HG02623 (cell line): ENCODE measurements at regions not wholly inside any gene's neighbourhood (a gene's known extent, or its start where the extent isn't known, plus 50 kb on each side); places are given as distances from the start of the nearest gene placed in this dataset.
"Not testable (repeated sequence)": the region's sequence is repeated elsewhere in the genome, so short reads cannot be mapped to it uniquely, and the experiment has no call there.

Experiments
- ATAC-seq: cut with Tn5 transposase; IDR thresholded peaks from one replicate; pipeline ENCODE4 v1.9.1; 2021; ENCODE audit warnings: moderate library complexity; ENCODE audit not compliant: unreplicated experiment

- not testable (repeated sequence) for ATAC-seq
These were observed 357.3 kb upstream of the WSB1 start for GRCh38 chr17:26936645-26937044.

- not testable (repeated sequence) for ATAC-seq
These were observed 356.1 kb upstream of the WSB1 start for GRCh38 chr17:26937750-26938322.

DNA sequence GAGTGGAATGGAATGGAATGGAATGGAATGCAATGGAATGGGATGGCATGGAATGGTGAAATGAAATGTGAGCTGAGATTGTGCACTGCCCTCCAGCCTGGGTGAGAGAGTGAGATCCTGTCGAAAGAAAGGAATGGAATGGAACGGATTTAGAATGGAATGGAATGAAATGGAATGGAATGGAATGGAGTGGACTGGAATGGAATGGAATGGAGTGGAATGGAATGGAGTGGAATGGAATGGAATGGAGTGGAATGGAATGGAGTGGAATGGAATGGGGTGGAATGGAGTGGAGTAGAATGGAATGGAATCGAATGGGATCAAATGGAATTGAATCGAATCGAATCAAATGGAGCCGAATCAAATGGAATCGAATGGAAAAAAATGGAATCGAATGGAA, 354.2 kb upstream of the WSB1 start:
- not testable (repeated sequence) for ATAC-seq

- not testable (repeated sequence) for ATAC-seq
These were observed 353.3 kb upstream of the WSB1 start for GRCh38 chr17:26940587-26940986.

GRCh38 chr17:26962255-26963162, 331.4 kb upstream of the WSB1 start:
- ATAC-seq: no peak

GRCh38 chr17:26963163-26963503, 330.8 kb upstream of the WSB1 start:
- ATAC-seq: no peak

- ATAC-seq: not testable (repeated sequence)
These were observed 327.9 kb upstream of the WSB1 start for GRCh38 chr17:26965898-26966624.

GRCh38 chr17:26966625-26967179, 327.2 kb upstream of the WSB1 start:
- not testable (repeated sequence) for ATAC-seq

- ATAC-seq: not testable (repeated sequence)
These were observed 312.0 kb upstream of the WSB1 start for GRCh38 chr17:26981845-26982425.

DNA sequence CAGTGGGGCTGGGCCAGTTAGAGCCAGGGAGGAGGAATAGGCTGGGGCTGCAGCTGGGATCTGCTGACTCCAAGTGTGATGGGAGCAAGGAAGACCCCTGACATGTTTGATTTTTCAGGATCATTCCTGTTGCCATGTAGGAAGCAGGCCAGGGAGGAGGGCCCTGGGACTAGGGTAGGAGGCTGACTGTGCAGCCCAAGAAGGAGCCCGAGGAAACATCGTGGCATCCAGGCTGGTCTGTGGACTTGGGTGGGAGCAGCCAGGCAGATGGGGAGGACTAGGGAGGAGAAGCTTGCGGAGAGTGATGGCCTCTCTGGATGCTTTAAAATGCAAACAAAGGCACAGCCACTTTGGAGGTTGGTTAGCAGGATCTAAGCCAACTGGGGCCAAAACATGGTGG, 311.4 kb upstream of the WSB1 start:
- ATAC-seq: not testable (repeated sequence)

GRCh38 chr17:26987851-26988250, 306.1 kb upstream of the WSB1 start:
- ATAC-seq: not testable (repeated sequence)

DNA sequence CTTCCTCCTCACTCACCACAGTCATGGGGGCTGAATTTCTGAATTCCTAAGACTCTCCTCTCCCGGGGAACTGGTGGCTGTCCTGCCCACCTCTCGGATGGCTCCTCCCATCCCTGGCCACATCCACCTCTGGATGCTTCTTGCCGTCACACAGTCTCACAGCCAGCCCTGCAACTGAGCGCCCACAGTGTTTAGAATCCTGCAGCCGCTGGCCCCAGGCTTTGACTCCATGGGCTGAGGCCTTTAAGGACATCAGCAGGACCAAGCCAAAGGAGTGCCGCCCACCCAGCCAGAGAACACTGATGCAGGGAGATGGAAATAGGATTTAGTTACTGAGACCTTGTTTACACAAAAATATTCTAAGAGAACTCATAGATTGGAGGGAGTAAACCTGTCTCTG, 299.3 kb upstream of the WSB1 start:
- ATAC-seq: not testable (repeated sequence)

GRCh38 chr17:26996146-26996916, 297.6 kb upstream of the WSB1 start:
- not testable (repeated sequence) for ATAC-seq

GRCh38 chr17:27007734-27008531, 286.0 kb upstream of the WSB1 start:
- not testable (repeated sequence) for ATAC-seq

- no peak for ATAC-seq
These were observed 284.8 kb upstream of the WSB1 start for GRCh38 chr17:27009087-27009486.

GRCh38 chr17:27010138-27010537, 283.8 kb upstream of the WSB1 start:
- not testable (repeated sequence) for ATAC-seq

DNA sequence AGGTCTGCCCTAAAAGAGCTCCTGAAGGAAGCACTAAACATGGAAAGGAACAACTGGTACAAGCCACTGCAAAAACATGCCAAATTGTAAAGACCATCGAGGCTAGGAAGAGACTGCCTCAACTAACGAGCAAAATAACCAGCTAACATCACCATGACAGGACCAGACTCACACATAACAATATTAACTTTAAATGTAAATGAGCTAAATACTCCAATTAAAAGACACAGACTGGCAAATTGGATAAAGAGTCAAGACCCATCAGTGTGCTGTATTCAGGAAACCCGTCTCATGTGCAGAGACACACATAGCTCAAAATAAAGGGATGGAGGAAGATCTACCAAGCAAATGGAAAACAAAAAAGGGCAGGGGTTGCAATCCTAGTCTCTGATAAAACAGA, 263.4 kb upstream of the WSB1 start:
- ATAC-seq: not testable (repeated sequence)

- ATAC-seq: no peak
These were observed 255.2 kb upstream of the WSB1 start for GRCh38 chr17:27038676-27039075.

GRCh38 chr17:27045039-27045438, 248.9 kb upstream of the WSB1 start:
- ATAC-seq: not testable (repeated sequence)
